T-helper 2 cell treated with Interferon-gamma antibody and Interleukin-4, amounts not matched to agents 100 ng/mL and 5 ng/mL, for 36 hours (primary cell): ENCODE measurements at regions not wholly inside any gene's neighbourhood (a gene's known extent, or its start where the extent isn't known, plus 50 kb on each side); places are given as distances from the start of the nearest gene placed in this dataset.
"Not testable (repeated sequence)": the region's sequence is repeated elsewhere in the genome, so short reads cannot be mapped to it uniquely, and the experiment has no call there.

ENCODE experiments used
- intact Hi-C: fragments of 100-400 bp; cut with micrococcal nuclease; formaldehyde crosslinking; loops from one replicate; pipeline ENCODE4 v1.15.1; 2023

- intact Hi-C loops, result no loop called here
Observed at GRCh38 chr17:34006126-34006525, 249.0 kb upstream of the CCL2 start.

GRCh38 chr17:34008125-34008524 is 247.0 kb upstream of the CCL2 start:
- intact Hi-C loops, result no loop called here

- intact Hi-C loops, result no loop called here
Observed at GRCh38 chr17:34009912-34010311, 245.2 kb upstream of the CCL2 start.

GRCh38 chr17:34010534-34010933 is 244.6 kb upstream of the CCL2 start:
- intact Hi-C loops, result no loop called here

- intact Hi-C loops, result no loop called here
Observed at GRCh38 chr17:34011599-34011998, 243.5 kb upstream of the CCL2 start.

GRCh38 chr17:34012709-34013375 is 242.2 kb upstream of the CCL2 start:
- intact Hi-C loops, result no loop called here

- intact Hi-C loops, result no loop called here
Observed at GRCh38 chr17:34015253-34015652, 239.8 kb upstream of the CCL2 start.

- intact Hi-C loops, result no loop called here
Observed at GRCh38 chr17:34024386-34024785, 230.7 kb upstream of the CCL2 start.

GRCh38 chr17:34024806-34025551 is 230.1 kb upstream of the CCL2 start:
- intact Hi-C loops, result no loop called here

- intact Hi-C loops, result not testable (repeated sequence)
Observed at GRCh38 chr17:34030601-34031000, 224.5 kb upstream of the CCL2 start.

GRCh38 chr17:34032305-34032704 is 222.8 kb upstream of the CCL2 start:
- intact Hi-C loops, result not testable (repeated sequence)

GRCh38 chr17:34038786-34039185 is 216.3 kb upstream of the CCL2 start:
- intact Hi-C loops, result not testable (repeated sequence)

- intact Hi-C loops, result not testable (repeated sequence)
Observed at GRCh38 chr17:34039213-34039612, 215.9 kb upstream of the CCL2 start.

- intact Hi-C loops, result not testable (repeated sequence)
Observed at GRCh38 chr17:34039759-34040555, 215.1 kb upstream of the CCL2 start.

- intact Hi-C loops, result no loop called here
Observed at GRCh38 chr17:34045990-34046389, 209.1 kb upstream of the CCL2 start.

- intact Hi-C loops, result no loop called here
Observed at GRCh38 chr17:34051046-34051445, 204.0 kb upstream of the CCL2 start.

- intact Hi-C loops, result no loop called here
Observed at GRCh38 chr17:34054495-34054894, 200.6 kb upstream of the CCL2 start.

GRCh38 chr17:34055606-34056005 is 199.5 kb upstream of the CCL2 start:
- intact Hi-C loops, result no loop called here

GRCh38 chr17:34059423-34060220 is 195.5 kb upstream of the CCL2 start:
- intact Hi-C loops, result no loop called here

- intact Hi-C loops, result no loop called here
Observed at GRCh38 chr17:34066528-34066927, 188.6 kb upstream of the CCL2 start.

- intact Hi-C loops, result no loop called here
Observed at GRCh38 chr17:34067011-34067410, 188.1 kb upstream of the CCL2 start.
